ENCODE measurements at regions not wholly inside any gene's neighbourhood (a gene's known extent, or its start where the extent isn't known, plus 50 kb on each side); places are given as distances from the start of the nearest gene placed in this dataset.

DNA sequence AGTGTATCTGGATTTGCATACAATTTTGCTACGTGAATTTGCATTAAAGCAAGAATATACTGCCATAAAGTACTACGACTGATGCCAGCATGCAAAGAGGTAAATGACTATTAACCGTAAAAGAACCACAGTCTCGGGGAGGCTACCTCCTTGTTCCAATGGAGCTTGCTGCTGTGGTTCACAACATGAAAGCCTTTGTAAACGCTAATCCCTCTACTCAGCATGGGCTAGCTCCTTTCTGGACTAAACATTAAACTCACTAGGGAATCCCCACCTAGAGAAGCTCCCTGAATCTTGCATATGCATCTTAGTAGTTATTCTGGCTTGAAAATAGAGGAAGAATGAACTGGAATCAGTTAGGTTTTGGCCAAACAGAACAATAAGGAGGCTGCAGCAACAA, 60.5 kb upstream of the ARHGAP32 start:
- DNase-seq, result no peak
- Mint-ChIP-seq H3K36me3 (ENCODE audit: unreplicated experiment) (no peaks in the 10 kb centered on the region), H3K27ac (ENCODE audit: unreplicated experiment) (peak overlapping the region; percentile 89), H3K9me3 (ENCODE audit: unreplicated experiment) (no peaks in the 10 kb centered on the region), H3K27me3 (ENCODE audit: unreplicated experiment) (no peaks in the 10 kb centered on the region), H3K4me3 (ENCODE audit: unreplicated experiment) (peak overlapping the region; percentile 78), H3K4me1 (ENCODE audit: low read depth, unreplicated experiment) (peaks cover 26% of the 10 kb centered on the region)
- TF ChIP-seq, protein P1, sequence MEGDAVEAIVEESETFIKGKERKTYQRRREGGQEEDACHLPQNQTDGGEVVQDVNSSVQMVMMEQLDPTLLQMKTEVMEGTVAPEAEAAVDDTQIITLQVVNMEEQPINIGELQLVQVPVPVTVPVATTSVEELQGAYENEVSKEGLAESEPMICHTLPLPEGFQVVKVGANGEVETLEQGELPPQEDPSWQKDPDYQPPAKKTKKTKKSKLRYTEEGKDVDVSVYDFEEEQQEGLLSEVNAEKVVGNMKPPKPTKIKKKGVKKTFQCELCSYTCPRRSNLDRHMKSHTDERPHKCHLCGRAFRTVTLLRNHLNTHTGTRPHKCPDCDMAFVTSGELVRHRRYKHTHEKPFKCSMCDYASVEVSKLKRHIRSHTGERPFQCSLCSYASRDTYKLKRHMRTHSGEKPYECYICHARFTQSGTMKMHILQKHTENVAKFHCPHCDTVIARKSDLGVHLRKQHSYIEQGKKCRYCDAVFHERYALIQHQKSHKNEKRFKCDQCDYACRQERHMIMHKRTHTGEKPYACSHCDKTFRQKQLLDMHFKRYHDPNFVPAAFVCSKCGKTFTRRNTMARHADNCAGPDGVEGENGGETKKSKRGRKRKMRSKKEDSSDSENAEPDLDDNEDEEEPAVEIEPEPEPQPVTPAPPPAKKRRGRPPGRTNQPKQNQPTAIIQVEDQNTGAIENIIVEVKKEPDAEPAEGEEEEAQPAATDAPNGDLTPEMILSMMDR (IDR thresholded peaks at IDR 0.05; ENCODE audit: partially characterized antibody, unreplicated experiment), result no peak

DNA sequence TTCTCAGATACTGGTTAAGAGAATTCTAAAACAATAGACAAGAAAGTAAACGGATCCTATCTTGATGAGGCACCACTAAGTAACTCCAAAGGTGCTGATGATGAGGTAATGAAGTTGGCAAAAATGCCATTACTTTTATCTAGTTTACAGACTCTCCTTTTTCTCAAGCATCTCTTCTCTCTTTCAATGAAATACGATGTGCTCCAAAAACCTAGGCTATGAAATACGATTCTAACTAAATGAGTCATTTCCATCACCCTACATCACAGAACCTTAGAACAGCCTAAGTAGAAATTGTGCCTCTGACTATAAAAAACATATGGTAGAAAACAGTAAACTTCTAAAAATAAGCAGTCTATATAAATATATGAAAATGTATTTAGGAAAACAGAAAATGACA, 58.9 kb upstream of the ARHGAP32 start:
- H3K36me3 Mint-ChIP-seq (ENCODE audit: unreplicated experiment), result no peaks in the 10 kb centered on the region
- H3K4me1 Mint-ChIP-seq (ENCODE audit: low read depth, unreplicated experiment), result peaks cover 30% of the 10 kb centered on the region

DNA sequence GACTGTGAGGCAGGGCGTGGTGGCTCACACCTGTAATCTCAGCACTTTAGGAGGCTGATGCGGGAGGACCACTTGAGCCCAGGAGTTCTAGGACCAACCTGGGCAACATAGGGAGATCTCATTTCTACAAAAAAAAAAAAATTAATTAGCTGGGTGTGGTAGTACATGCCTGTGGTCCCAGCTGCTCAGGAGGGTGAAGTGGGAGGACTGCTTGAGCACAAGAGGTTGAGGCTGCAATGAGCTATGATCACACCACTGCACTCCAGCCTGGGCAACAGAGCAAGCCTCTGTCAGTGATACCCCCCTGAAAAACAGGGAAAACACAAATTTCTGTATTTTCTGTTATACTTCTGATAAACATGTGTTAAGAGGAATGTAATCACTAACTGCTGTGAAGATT, 57.8 kb upstream of the ARHGAP32 start:
- peaks cover 30% of the 10 kb centered on the region for H3K4me1 Mint-ChIP-seq (ENCODE audit: low read depth, unreplicated experiment)
- DNase-seq, result no peak
- H3K27ac Mint-ChIP-seq (ENCODE audit: unreplicated experiment), result no peak overlapping the region
- no peak overlapping the region for H3K4me3 Mint-ChIP-seq (ENCODE audit: unreplicated experiment)
- H3K27me3 Mint-ChIP-seq (ENCODE audit: unreplicated experiment), result no peaks in the 10 kb centered on the region
- H3K36me3 Mint-ChIP-seq (ENCODE audit: unreplicated experiment), result no peaks in the 10 kb centered on the region
- no peaks in the 10 kb centered on the region for H3K9me3 Mint-ChIP-seq (ENCODE audit: unreplicated experiment)
- TF ChIP-seq, protein P1 (IDR thresholded peaks at IDR 0.05; ENCODE audit: partially characterized antibody, unreplicated experiment), result no peak

More for the DNA sequence above, 58.9 kb upstream of the ARHGAP32 start:
- no peak for DNase-seq
- H3K4me3 Mint-ChIP-seq (ENCODE audit: unreplicated experiment), result no peak overlapping the region
- no peaks in the 10 kb centered on the region for H3K9me3 Mint-ChIP-seq (ENCODE audit: unreplicated experiment)
- H3K27me3 Mint-ChIP-seq (ENCODE audit: unreplicated experiment), result no peaks in the 10 kb centered on the region
- TF ChIP-seq, protein P1 (IDR thresholded peaks at IDR 0.05; ENCODE audit: partially characterized antibody, unreplicated experiment), result no peak
- no peak overlapping the region for H3K27ac Mint-ChIP-seq (ENCODE audit: unreplicated experiment)

DNA sequence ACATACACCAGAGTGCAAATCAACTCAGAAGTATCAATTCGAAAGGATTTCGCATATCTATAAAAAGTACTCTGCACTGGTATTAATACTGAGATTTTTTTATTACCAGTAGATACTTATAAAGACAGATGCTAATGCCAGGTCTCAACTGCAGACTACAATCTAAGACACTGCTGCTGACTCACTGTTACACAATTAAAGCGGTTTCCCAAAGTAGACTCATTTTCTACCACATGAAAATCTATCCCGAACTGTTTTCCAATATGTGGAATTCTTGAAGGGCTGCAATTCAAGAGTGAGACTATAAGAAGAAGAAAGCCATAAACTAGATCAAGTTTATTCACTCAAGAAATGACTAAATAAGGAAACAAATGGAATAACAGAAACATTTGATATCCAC, 57.2 kb upstream of the ARHGAP32 start:
- Mint-ChIP-seq H3K27me3 (ENCODE audit: unreplicated experiment) (no peaks in the 10 kb centered on the region), H3K4me3 (ENCODE audit: unreplicated experiment) (no peak overlapping the region), H3K4me1 (ENCODE audit: low read depth, unreplicated experiment) (peaks cover 26% of the 10 kb centered on the region), H3K36me3 (ENCODE audit: unreplicated experiment) (no peaks in the 10 kb centered on the region), H3K27ac (ENCODE audit: unreplicated experiment) (no peak overlapping the region), H3K9me3 (ENCODE audit: unreplicated experiment) (no peaks in the 10 kb centered on the region)
- no peak for DNase-seq
- TF ChIP-seq, protein P1 (IDR thresholded peaks at IDR 0.05; ENCODE audit: partially characterized antibody, unreplicated experiment), result no peak

DNA sequence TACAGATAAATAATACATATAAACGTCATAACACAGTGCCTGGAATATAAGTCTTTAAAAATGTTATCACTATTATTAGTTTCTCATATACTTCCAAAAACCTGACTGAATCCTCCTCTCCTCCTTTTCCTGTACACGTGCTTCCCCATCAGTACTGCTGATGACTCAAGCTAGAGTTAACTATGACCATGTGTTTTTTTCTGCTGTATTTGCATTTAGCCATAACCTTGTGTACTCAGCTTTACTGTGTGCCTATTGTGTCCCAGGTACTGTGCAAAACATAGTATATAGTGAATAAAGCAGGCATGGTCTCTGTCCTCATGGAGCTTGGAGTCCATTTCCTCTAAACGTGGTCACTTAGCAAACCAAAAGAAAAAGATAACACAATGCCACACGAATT, 56.5 kb upstream of the ARHGAP32 start:
- TF ChIP-seq, protein P1 (IDR thresholded peaks at IDR 0.05; ENCODE audit: partially characterized antibody, unreplicated experiment), result no peak
- Mint-ChIP-seq H3K27me3 (ENCODE audit: unreplicated experiment) (no peaks in the 10 kb centered on the region), H3K27ac (ENCODE audit: unreplicated experiment) (peak overlapping the region; percentile 7), H3K4me1 (ENCODE audit: low read depth, unreplicated experiment) (peaks cover 24% of the 10 kb centered on the region), H3K9me3 (ENCODE audit: unreplicated experiment) (no peaks in the 10 kb centered on the region), H3K4me3 (ENCODE audit: unreplicated experiment) (no peak overlapping the region), H3K36me3 (ENCODE audit: unreplicated experiment) (no peaks in the 10 kb centered on the region)
- DNase-seq, result no peak
